Fibroblast of pulmonary artery (primary cell): ENCODE measurements at regions not wholly inside any gene's neighbourhood (a gene's known extent, or its start where the extent isn't known, plus 50 kb on each side); places are given as distances from the start of the nearest gene placed in this dataset.

Source experiments
- DNase-seq: peaks from one replicate; pipeline ENCODE4 v3.0.0-alpha.2; 2010; ENCODE audit warnings: low read depth
- H3K4me3 ChIP-seq: replicated peaks from 2 replicates; pipeline ENCODE4 v1.5.1; 2011; ENCODE audit warnings: low read depth, mild to moderate bottlenecking, control low read depth, low read length, moderate library complexity
- CTCF ChIP-seq: IDR thresholded peaks from 2 replicates; pipeline ENCODE4 v1.5.1; 2011; ENCODE audit warnings: mild to moderate bottlenecking, control low read depth, low read length, inconsistent platforms; ENCODE audit errors: missing control alignments

GRCh38 chr6:79864421-79864820 is 82.9 kb downstream of the ELOVL4 start:
- no peak for TF ChIP-seq CTCF
- no peak for DNase-seq
- no peak overlapping the region for H3K4me3 ChIP-seq

- no peak overlapping the region for H3K4me3 ChIP-seq
- no peak for TF ChIP-seq CTCF
- no peak for DNase-seq
Observed at GRCh38 chr6:79864001-79864400, 83.4 kb downstream of the ELOVL4 start.

GRCh38 chr6:79863566-79863965 is 83.8 kb downstream of the ELOVL4 start:
- H3K4me3 ChIP-seq, result no peak overlapping the region
- no peak for TF ChIP-seq CTCF
- DNase-seq, result no peak

- no peak for TF ChIP-seq CTCF
- DNase-seq, result no peak
- H3K4me3 ChIP-seq, result no peak overlapping the region
Observed at GRCh38 chr6:79862711-79863110, 84.6 kb downstream of the ELOVL4 start.

GRCh38 chr6:79862126-79862525 is 85.2 kb downstream of the ELOVL4 start:
- no peak overlapping the region for H3K4me3 ChIP-seq
- DNase-seq, result no peak
- no peak for TF ChIP-seq CTCF

- DNase-seq, result no peak
- H3K4me3 ChIP-seq, result no peak overlapping the region
- TF ChIP-seq CTCF, result no peak
Observed at GRCh38 chr6:79861023-79861422, 86.3 kb downstream of the ELOVL4 start.

GRCh38 chr6:79847426-79847825 is 99.9 kb downstream of the ELOVL4 start:
- no peak overlapping the region for H3K4me3 ChIP-seq
- no peak for TF ChIP-seq CTCF
- no peak for DNase-seq
